ENCODE measurements at regions not wholly inside any gene's neighbourhood (a gene's known extent, or its start where the extent isn't known, plus 50 kb on each side); places are given as distances from the start of the nearest gene placed in this dataset.

GRCh38 chr13:22596171-22596863 is 584.5 kb upstream of the SGCG start:
- DNase-seq (ENCODE audit: low read depth, low spot score) (no peak), ATAC-seq (no peak)
- no peaks in the 10 kb centered on the region for H3K9me3 ChIP-seq (ENCODE audit: control insufficient read depth, insufficient read depth, low read depth, low read length)
- intact Hi-C loops (cut with micrococcal nuclease; ENCODE audit: unreplicated experiment), result no loop called here
- no TSS peak for BruUV-seq (replicated peaks)
- CTCF ChIA-PET, result no interaction called here
- no peak overlapping the region for H3K27ac ChIP-seq (ENCODE audit: low read length)
- in situ Hi-C loops (cut with HindIII; ENCODE audit: low pct_unique_long_range_greater_than_20kb, low sequenced_read_pairs), result no loop called here
- TF ChIP-seq TCF7L2 (IDR thresholded peaks at IDR 0.05; ENCODE audit: low read depth, low read length), result no peak
- no peak for TF ChIP-seq CTCF (IDR thresholded peaks at IDR 0.05)
- no peak for TF ChIP-seq POLR2AphosphoS5 (IDR thresholded peaks at IDR 0.05; ENCODE audit: low read depth, low read length)
- no peak for TF ChIP-seq SIN3A (IDR thresholded peaks at IDR 0.05; ENCODE audit: borderline replicate concordance, insufficient read depth, low read depth, low read length)
- TF ChIP-seq REST (IDR thresholded peaks at IDR 0.05; ENCODE audit: insufficient read depth in 1 of 2, low read depth in 2 of 2, low read length in 1 of 2), result no peak
- no peaks in the 10 kb centered on the region for H3K27me3 ChIP-seq (ENCODE audit: control insufficient read depth, insufficient read depth, low read length)
- no peaks in the 10 kb centered on the region for H3K36me3 ChIP-seq (ENCODE audit: control insufficient read depth, insufficient read depth, low read length)
- no peaks in the 10 kb centered on the region for H3K4me1 ChIP-seq (ENCODE audit: control insufficient read depth, insufficient read depth, low read length)
- POLR2A ChIA-PET, result no interaction called here
- H3K4me3 ChIP-seq (ENCODE audit: low read depth in 2 of 2, low read length in 2 of 2), result no peak overlapping the region

GRCh38 chr13:22599156-22599555 is 581.6 kb upstream of the SGCG start:
- DNase-seq (ENCODE audit: low read depth, low spot score), result no peak
- ATAC-seq, result no peak
- in situ Hi-C loops (cut with HindIII; ENCODE audit: low pct_unique_long_range_greater_than_20kb, low sequenced_read_pairs), result no loop called here
- Histone ChIP-seq H3K36me3 (ENCODE audit: control insufficient read depth, insufficient read depth, low read length) (no peaks in the 10 kb centered on the region), H3K27ac (ENCODE audit: low read length) (no peak overlapping the region), H3K4me1 (ENCODE audit: control insufficient read depth, insufficient read depth, low read length) (no peaks in the 10 kb centered on the region), H3K27me3 (ENCODE audit: control insufficient read depth, insufficient read depth, low read length) (no peaks in the 10 kb centered on the region), H3K9me3 (ENCODE audit: control insufficient read depth, insufficient read depth, low read depth, low read length) (no peaks in the 10 kb centered on the region), H3K4me3 (ENCODE audit: low read depth in 2 of 2, low read length in 2 of 2) (no peak overlapping the region)
- CTCF ChIA-PET, result no interaction called here
- POLR2A ChIA-PET, result no interaction called here
- no TSS peak for BruUV-seq (replicated peaks)
- TF ChIP-seq TCF7L2 (IDR thresholded peaks at IDR 0.05; ENCODE audit: low read depth, low read length), result no peak
- no peak for TF ChIP-seq CTCF (IDR thresholded peaks at IDR 0.05)
- no peak for TF ChIP-seq REST (IDR thresholded peaks at IDR 0.05; ENCODE audit: insufficient read depth in 1 of 2, low read depth in 2 of 2, low read length in 1 of 2)
- no peak for TF ChIP-seq SIN3A (IDR thresholded peaks at IDR 0.05; ENCODE audit: borderline replicate concordance, insufficient read depth, low read depth, low read length)
- no peak for TF ChIP-seq POLR2AphosphoS5 (IDR thresholded peaks at IDR 0.05; ENCODE audit: low read depth, low read length)
- intact Hi-C loops (cut with micrococcal nuclease; ENCODE audit: unreplicated experiment), result no loop called here
